IPS-NIHi7 (cell line): ENCODE measurements at regions not wholly inside any gene's neighbourhood (a gene's known extent, or its start where the extent isn't known, plus 50 kb on each side); places are given as distances from the start of the nearest gene placed in this dataset.

ENCODE experiments used
- DNase-seq: peaks from one replicate; pipeline ENCODE4 v3.0.0; 2012; ENCODE audit warnings: mixed read lengths; ENCODE audit errors: extremely low spot score

- no peak for DNase-seq
Observed at GRCh38 chr15:29959384-29960137, 123.2 kb upstream of the GOLGA8J start.

GRCh38 chr15:29952225-29952624 is 130.0 kb upstream of the TJP1 start:
- DNase-seq: no peak

DNA sequence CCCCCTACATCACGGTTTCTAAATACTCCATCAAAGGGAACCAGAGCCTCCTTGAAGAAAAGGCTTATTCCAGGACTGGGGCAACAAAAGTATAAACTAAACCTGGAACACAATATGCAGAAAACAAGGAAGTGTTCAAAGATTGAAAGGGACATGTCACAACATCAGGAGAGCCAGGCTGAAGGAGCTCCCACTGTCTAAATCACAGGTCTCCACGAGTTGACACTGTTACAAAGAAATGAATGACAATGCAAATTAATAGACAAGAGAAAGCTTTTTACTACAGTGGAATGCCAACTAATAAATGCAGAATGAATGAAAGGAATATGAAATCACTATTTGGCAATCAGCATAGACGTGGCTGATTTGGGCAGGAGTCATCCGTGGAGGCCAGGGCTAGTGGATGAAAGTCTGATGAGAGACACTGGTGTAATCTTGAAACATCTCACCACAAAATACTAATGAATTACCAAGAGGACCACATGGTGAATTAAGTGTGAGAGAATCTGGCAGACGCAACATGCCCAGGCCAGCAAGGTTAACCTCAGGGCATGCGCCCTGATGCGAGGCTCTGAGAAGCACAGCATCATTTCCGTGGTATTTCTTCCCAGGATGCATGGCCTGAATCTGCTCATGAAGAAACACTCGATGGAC is 123.8 kb upstream of the TJP1 start:
- no peak for DNase-seq

DNA sequence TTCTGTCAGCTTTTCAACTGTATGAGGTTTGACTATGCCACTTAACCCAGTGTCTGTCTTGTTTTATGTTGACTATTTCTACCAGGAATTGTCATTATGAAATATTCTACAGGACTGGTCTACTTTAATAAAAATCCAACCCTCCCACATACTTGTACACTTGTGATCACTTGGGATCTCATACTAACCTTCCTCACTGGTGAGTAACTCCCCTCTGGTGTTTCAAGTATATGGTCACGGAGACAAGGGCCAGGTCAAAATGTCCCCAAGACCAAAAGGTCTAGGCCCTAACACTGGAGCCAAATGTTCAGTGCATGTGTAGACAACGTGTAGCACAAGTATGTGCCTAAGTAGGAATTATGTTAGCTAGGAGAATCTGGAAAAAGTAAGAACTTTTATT is 122.7 kb upstream of the TJP1 start:
- DNase-seq: no peak

- no peak for DNase-seq
Observed at GRCh38 chr15:29942548-29942947, 120.3 kb upstream of the TJP1 start.

GRCh38 chr15:29942143-29942542 is 119.9 kb upstream of the TJP1 start:
- peak; percentile 51 for DNase-seq

- DNase-seq: no peak
Observed at GRCh38 chr15:29939404-29939803, 117.1 kb upstream of the TJP1 start.

DNA sequence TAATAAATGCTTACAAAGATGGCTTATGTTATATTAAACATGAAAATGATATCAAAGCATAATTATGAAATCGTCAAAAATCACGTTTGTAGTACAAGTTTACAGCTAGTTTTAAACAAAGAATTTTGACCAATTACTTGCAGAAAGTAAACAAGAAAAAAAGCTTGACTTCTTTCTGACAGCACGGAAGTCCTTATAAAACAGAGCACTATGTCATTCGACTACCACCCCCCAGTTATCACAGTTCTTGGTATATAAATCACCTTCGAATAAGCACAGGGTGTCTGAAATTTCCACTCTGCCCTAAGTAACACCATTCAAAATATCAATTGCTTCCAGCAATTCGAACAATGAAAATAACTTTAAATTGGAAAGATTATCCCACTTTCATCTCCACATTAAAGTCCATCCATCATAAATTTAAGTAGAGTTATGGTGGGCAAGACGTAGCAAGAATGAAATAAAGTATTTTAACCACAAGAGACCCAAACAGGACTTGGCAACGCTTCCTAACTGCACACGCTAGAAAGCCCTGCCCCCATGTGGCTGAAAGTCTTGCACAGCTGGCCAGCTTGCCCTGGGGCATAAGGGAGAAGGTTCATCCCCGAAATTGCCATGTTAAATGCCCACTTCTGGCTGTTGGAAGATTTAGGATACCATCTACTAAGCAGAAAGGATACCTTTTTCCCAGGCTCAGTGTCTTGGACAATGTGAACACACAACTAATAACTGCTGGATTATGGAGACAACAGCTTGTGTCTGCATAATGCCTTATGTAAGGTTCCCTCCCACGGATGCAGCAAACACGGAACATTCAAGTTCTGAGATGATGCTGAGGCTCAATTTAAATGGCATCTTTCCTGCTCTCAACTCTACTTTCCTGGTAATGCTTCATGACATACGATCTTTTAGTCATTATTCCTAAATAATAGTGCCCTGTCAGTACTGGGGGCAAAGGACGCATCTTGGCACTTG is 116.4 kb upstream of the TJP1 start:
- no peak for DNase-seq

DNA sequence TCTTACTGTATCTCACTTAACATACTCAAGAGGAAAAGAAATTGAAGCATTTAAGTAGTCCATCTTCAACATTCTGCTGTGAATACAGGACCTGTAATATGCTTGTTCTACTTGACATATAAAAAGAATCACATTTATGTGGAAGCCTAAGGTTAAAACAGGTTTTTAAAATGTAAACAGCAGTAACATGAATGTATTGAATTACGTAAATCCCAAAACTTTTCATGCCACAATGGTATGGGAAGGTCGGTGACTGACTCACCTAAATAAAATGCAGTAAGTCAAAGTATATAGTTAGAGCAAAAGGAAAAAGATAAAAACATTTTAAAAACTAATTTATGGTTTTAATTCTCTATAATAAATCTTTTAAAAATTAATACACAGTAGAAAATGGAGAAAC is 115.7 kb upstream of the TJP1 start:
- DNase-seq: no peak

- no peak for DNase-seq
Observed at GRCh38 chr15:29936353-29937049, 114.2 kb upstream of the TJP1 start.

GRCh38 chr15:29935296-29936004 is 113.2 kb upstream of the TJP1 start:
- DNase-seq: peak; percentile 44

DNA sequence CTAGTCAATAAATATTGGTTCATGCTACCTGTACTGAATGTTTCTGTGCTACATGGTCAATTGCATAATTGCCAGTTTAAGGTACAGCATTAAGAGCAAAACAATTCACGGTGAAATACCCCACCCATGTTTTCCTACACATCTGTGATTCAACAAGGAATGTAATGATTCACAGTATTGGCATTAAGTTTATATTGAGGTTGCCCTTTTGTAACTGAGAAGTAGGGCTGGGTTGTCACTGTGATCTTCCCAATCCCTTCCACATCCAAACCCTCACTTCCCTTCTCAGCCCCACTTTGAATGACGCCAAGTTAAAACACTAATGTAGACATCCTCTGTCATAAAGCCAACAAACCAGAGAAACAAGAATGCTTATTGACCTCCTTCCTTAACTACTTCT is 112.0 kb upstream of the TJP1 start:
- DNase-seq: no peak

GRCh38 chr15:29933042-29933803 is 111.0 kb upstream of the TJP1 start:
- DNase-seq: no peak

DNA sequence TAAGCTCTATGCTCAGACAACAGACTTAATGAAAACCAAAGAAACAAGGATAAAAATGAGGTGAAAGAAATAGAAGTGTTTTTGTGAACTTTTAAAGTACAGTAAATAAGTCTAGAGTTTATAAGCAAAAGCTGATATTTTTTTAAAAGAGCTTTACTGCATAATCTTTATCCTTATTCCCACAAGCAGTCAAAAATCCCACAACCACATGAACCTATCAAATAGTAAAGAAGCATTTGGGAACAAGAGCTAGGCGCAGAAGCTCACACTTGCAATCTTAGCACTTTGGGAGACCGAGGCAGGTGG is 103.8 kb upstream of the TJP1 start:
- DNase-seq: no peak

- peak; percentile 89 for DNase-seq
Observed at GRCh38 chr15:29925227-29926082, 103.2 kb upstream of the TJP1 start.

DNA sequence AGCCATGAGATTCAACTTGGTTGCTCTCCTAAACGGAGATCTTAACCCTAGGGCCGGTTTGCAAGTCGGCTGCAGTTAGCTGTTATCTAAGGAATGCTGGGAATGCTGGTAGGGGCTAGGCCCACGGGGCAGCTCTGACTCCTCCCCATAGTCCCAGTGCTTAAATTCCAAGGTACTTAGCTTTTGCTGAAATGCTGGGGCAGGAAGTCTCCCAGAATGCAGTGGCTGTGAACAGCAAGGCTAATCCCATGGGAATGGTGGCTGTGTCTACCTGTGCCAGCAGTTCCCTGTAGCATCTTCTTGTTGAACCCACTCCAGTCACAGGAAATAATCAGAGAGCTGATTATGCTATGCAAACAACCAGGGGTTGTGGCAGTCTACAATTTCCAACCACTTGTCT is 102.5 kb upstream of the TJP1 start:
- DNase-seq: peak; percentile 86

GRCh38 chr15:29922191-29922590 is 99.9 kb upstream of the TJP1 start:
- no peak for DNase-seq

- DNase-seq: peak; percentile 57
Observed at GRCh38 chr15:29921130-29921601, 98.9 kb upstream of the TJP1 start.

GRCh38 chr15:29920515-29920914 is 98.2 kb upstream of the TJP1 start:
- DNase-seq: peak; percentile 38
